Prostate gland (tissue), 2 donors: ENCODE measurements at regions not wholly inside any gene's neighbourhood (a gene's known extent, or its start where the extent isn't known, plus 50 kb on each side); places are given as distances from the start of the nearest gene placed in this dataset.

Source experiments
- DNase-seq: peaks from one replicate; pipeline ENCODE4 v3.0.0-alpha.2; 2019; ENCODE audit warnings: low spot score
- H3K27ac ChIP-seq, 2 donors: fragments of 200-600 bp; sonication (generic); 2 replicates each; pipeline ENCODE4 v1.5.1; 2017 to 2019
- H3K27me3 ChIP-seq: fragments of 200-600 bp; sonication (generic); replicated peaks from 2 replicates; pipeline ENCODE4 v1.5.1; 2019; ENCODE audit not compliant: insufficient read depth
- H3K36me3 ChIP-seq, 2 donors: fragments of 200-600 bp; sonication (generic); 1 replicate in 1 of 2; 2 replicates in 1 of 2; pipeline versions ENCODE4 v1.5.1 to v1.8.1; 2017 to 2019
- H3K4me1 ChIP-seq: fragments of 200-600 bp; sonication (generic); replicated peaks from 2 replicates; pipeline ENCODE4 v1.5.1; 2019
- H3K4me3 ChIP-seq, 2 donors: fragments of 200-600 bp; sonication (generic); 2 replicates each; pipeline ENCODE4 v1.5.1; 2017 to 2019
- H3K9me3 ChIP-seq: fragments of 200-600 bp; sonication (generic); 2 replicates; pipeline ENCODE4 v1.5.1; 2017
- POLR2A ChIP-seq: fragments of 450-650 bp; IDR thresholded peaks from one replicate; pipeline ENCODE4 v1.6.1; 2016; ENCODE audit warnings: antibody characterized with exemption, mild to moderate bottlenecking
- POLR2AphosphoS5 ChIP-seq: sonication (generic); formaldehyde crosslinking; IDR thresholded peaks from one replicate; pipeline ENCODE4 v1.6.1; 2017; ENCODE audit warnings: antibody characterized with exemption
- WGBS: methylation state at CpG from one replicate; pipeline ENCODE4 v1.1.5; 2018; 5-methylcytosine and 5-hydroxymethylcytosine counted together
- intact Hi-C: fragments of 100-400 bp; cut with DNase I; formaldehyde crosslinking; loops from one replicate; pipeline ENCODE4 v1.14.2; 2022
- TF ChIP-seq, protein P1 (sequence below), 4 experiments: fragments of 200-600 bp in 2 of 4; fragments of 450-650 bp in 2 of 4; sonication (generic) in 2 of 4; IDR thresholded peaks; 1 replicate in 3 of 4; 2 replicates in 1 of 4; pipeline ENCODE4 v1.5.1; 2016 to 2019; ENCODE audit warnings: antibody characterized with exemption in 4 of 4, mild to moderate bottlenecking in 2 of 4, moderate library complexity in 2 of 4

- Histone ChIP-seq H3K27me3 (no peaks in the 10 kb centered on the region), H3K9me3 (no peaks in the 10 kb centered on the region), H3K36me3 (no peaks in the 10 kb centered on the region), H3K4me1 (no peaks in the 10 kb centered on the region), H3K27ac (no peak overlapping the region), H3K4me3 (no peak overlapping the region)
- no peak for TF ChIP-seq POLR2A
- TF ChIP-seq POLR2AphosphoS5 = no peak
- TF ChIP-seq, protein P1, sequence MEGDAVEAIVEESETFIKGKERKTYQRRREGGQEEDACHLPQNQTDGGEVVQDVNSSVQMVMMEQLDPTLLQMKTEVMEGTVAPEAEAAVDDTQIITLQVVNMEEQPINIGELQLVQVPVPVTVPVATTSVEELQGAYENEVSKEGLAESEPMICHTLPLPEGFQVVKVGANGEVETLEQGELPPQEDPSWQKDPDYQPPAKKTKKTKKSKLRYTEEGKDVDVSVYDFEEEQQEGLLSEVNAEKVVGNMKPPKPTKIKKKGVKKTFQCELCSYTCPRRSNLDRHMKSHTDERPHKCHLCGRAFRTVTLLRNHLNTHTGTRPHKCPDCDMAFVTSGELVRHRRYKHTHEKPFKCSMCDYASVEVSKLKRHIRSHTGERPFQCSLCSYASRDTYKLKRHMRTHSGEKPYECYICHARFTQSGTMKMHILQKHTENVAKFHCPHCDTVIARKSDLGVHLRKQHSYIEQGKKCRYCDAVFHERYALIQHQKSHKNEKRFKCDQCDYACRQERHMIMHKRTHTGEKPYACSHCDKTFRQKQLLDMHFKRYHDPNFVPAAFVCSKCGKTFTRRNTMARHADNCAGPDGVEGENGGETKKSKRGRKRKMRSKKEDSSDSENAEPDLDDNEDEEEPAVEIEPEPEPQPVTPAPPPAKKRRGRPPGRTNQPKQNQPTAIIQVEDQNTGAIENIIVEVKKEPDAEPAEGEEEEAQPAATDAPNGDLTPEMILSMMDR (IDR thresholded peaks at IDR 0.05) = no peak
- 36% methylated on average over 9 of the region's 9 CpGs for WGBS
- DNase-seq = no peak
- intact Hi-C loops = no loop called here
Measured at GRCh38 chr2:19125901-19126680, 232.3 kb downstream of the OSR1 start.

- Histone ChIP-seq H3K27me3 (no peaks in the 10 kb centered on the region), H3K9me3 (no peaks in the 10 kb centered on the region), H3K27ac (no peak overlapping the region), H3K36me3 (no peaks in the 10 kb centered on the region), H3K4me1 (no peaks in the 10 kb centered on the region), H3K4me3 (no peak overlapping the region)
- intact Hi-C loops = no loop called here
- WGBS = 95% methylated on average over 5 of the region's 5 CpGs
- TF ChIP-seq POLR2AphosphoS5 = no peak
- no peak for TF ChIP-seq POLR2A
- TF ChIP-seq, protein P1 (IDR thresholded peaks at IDR 0.05) = no peak
- no peak for DNase-seq
Measured at GRCh38 chr2:19124135-19124534, 234.3 kb downstream of the OSR1 start.

DNA sequence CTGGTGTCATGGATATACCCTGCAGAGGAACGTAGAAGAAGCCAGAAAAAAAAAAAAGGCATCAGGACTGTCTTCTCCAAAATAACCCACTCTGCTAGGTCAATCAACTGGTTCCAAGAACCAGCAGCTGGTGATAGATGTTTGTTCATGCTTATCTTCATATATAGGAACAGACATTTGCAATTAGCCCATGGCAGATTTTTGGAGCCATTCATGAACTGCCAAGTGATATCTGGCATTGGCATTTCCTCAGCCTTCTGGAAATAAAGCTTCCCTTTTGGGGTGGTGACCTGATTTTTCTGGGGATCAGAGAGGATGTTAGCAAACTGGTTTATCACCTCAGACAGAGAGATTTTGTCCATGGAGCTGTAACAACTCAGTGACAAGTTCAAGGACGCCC is 234.9 kb downstream of the OSR1 start:
- intact Hi-C loops = no loop called here
- Histone ChIP-seq H3K4me3 (no peak overlapping the region), H3K9me3 (no peaks in the 10 kb centered on the region), H3K4me1 (no peaks in the 10 kb centered on the region), H3K36me3 (no peaks in the 10 kb centered on the region), H3K27me3 (no peaks in the 10 kb centered on the region), H3K27ac (no peak overlapping the region)
- DNase-seq = no peak
- TF ChIP-seq POLR2A = no peak
- TF ChIP-seq, protein P1 (IDR thresholded peaks at IDR 0.05) = no peak
- no peak for TF ChIP-seq POLR2AphosphoS5
- WGBS = 92% methylated on average over 2 of the region's 2 CpGs

- intact Hi-C loops = no loop called here
- Histone ChIP-seq H3K36me3 (no peaks in the 10 kb centered on the region), H3K4me1 (no peaks in the 10 kb centered on the region), H3K9me3 (no peaks in the 10 kb centered on the region), H3K27me3 (no peaks in the 10 kb centered on the region), H3K27ac (no peak overlapping the region), H3K4me3 (no peak overlapping the region)
- WGBS = 97% methylated on average over 1 of the region's 1 CpG
- no peak for DNase-seq
- TF ChIP-seq POLR2A (no peak), POLR2AphosphoS5 (no peak)
- TF ChIP-seq, protein P1 (IDR thresholded peaks at IDR 0.05) = no peak
Measured at GRCh38 chr2:19122220-19122619, 236.2 kb downstream of the OSR1 start.
